ENCODE measurements at regions not wholly inside any gene's neighbourhood (a gene's known extent, or its start where the extent isn't known, plus 50 kb on each side); places are given as distances from the start of the nearest gene placed in this dataset.

DNA sequence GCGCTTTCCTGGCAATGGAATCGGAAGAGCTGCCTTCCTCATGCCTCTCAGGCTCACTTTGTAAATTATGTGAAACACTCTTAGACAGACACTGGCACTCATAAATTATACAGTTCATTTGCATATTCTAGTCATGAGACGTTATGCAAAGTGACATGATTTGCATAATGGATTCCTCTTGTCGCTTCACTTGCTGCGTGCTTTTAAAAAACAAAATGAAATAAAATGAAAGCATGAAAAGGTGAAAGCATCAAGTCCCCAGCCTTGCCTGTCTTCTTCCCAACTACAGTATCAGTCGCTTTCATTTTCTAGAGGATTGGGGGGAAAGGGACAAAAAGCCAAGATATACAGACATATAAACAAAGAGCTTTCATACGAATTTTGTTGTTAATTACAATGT lies 252.8 kb upstream of the PMFBP1 start:
- peak overlapping the region; percentile 21 for H3K4me3 ChIP-seq (ENCODE audit: low read length)

DNA sequence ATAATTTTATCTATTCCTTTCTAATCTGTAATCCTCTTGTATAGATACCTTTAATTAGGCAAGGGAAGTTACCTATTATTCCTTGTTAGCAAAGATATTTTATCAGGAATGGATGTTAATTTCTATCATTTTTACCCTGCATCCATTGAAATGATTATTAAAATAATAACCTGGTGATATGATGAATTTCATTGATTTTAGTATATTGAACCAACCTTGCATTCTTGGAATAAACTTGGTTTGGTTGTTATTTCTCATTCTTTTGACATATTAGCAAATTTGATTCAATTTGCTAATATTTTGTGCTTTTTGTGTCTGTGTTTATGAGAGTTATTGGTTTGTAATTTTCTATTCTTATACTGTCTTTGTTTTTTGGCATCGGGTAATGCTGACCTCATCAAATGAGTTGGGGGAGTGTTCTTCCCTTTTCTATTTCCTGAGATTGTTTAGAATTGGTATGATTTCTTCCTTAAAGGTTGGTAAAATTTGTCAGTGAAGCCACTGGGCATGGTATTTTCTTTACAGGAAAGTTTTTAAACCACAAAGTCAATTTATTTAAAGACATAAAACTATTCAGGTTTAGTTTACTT lies 250.4 kb upstream of the PMFBP1 start:
- Histone ChIP-seq H3K4me3 (ENCODE audit: low read length) (no peak overlapping the region), H3K9ac (ENCODE audit: low read length) (no peak overlapping the region), H3K36me3 (ENCODE audit: insufficient read depth, low read length) (no peaks in the 10 kb centered on the region), H3K27ac (ENCODE audit: low read length) (no peak overlapping the region), H4K20me1 (ENCODE audit: insufficient read depth) (no peaks in the 10 kb centered on the region), H3F3A (ENCODE audit: insufficient read depth, low read length, poor library complexity, severe bottlenecking) (no peaks in the 10 kb centered on the region), H3K79me2 (replicated peaks; ENCODE audit: insufficient read depth, low read length) (no peaks in the 10 kb centered on the region), H2AFZ (ENCODE audit: low read depth, low read length) (no peak overlapping the region), H3K9me2 (ENCODE audit: insufficient read depth, low read length) (no peaks in the 10 kb centered on the region), H3K4me2 (ENCODE audit: low read length) (no peak overlapping the region), H3K27me3 (ENCODE audit: insufficient read depth, low read depth, low read length) (no peaks in the 10 kb centered on the region), H3K9me3 (ENCODE audit: low read length) (no peaks in the 10 kb centered on the region)
- no peak for TF ChIP-seq MXI1 (conservative IDR thresholded peaks at IDR 0.05; ENCODE audit: poor library complexity, severe bottlenecking)
- TF ChIP-seq POLR2AphosphoS5 (IDR thresholded peaks at IDR 0.05), result no peak
- TF ChIP-seq EP300 (conservative IDR thresholded peaks at IDR 0.05; ENCODE audit: poor library complexity, severe bottlenecking), result no peak
- TF ChIP-seq RAD21 (conservative IDR thresholded peaks at IDR 0.05), result no peak
- no peak for TF ChIP-seq EZH2 (IDR thresholded peaks at IDR 0.05; ENCODE audit: borderline replicate concordance, insufficient read depth, low read length, poor library complexity, severe bottlenecking)
- TF ChIP-seq, protein P1, sequence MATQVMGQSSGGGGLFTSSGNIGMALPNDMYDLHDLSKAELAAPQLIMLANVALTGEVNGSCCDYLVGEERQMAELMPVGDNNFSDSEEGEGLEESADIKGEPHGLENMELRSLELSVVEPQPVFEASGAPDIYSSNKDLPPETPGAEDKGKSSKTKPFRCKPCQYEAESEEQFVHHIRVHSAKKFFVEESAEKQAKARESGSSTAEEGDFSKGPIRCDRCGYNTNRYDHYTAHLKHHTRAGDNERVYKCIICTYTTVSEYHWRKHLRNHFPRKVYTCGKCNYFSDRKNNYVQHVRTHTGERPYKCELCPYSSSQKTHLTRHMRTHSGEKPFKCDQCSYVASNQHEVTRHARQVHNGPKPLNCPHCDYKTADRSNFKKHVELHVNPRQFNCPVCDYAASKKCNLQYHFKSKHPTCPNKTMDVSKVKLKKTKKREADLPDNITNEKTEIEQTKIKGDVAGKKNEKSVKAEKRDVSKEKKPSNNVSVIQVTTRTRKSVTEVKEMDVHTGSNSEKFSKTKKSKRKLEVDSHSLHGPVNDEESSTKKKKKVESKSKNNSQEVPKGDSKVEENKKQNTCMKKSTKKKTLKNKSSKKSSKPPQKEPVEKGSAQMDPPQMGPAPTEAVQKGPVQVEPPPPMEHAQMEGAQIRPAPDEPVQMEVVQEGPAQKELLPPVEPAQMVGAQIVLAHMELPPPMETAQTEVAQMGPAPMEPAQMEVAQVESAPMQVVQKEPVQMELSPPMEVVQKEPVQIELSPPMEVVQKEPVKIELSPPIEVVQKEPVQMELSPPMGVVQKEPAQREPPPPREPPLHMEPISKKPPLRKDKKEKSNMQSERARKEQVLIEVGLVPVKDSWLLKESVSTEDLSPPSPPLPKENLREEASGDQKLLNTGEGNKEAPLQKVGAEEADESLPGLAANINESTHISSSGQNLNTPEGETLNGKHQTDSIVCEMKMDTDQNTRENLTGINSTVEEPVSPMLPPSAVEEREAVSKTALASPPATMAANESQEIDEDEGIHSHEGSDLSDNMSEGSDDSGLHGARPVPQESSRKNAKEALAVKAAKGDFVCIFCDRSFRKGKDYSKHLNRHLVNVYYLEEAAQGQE (IDR thresholded peaks at IDR 0.05; ENCODE audit: borderline replicate concordance), result no peak
- TF ChIP-seq, protein P2, sequence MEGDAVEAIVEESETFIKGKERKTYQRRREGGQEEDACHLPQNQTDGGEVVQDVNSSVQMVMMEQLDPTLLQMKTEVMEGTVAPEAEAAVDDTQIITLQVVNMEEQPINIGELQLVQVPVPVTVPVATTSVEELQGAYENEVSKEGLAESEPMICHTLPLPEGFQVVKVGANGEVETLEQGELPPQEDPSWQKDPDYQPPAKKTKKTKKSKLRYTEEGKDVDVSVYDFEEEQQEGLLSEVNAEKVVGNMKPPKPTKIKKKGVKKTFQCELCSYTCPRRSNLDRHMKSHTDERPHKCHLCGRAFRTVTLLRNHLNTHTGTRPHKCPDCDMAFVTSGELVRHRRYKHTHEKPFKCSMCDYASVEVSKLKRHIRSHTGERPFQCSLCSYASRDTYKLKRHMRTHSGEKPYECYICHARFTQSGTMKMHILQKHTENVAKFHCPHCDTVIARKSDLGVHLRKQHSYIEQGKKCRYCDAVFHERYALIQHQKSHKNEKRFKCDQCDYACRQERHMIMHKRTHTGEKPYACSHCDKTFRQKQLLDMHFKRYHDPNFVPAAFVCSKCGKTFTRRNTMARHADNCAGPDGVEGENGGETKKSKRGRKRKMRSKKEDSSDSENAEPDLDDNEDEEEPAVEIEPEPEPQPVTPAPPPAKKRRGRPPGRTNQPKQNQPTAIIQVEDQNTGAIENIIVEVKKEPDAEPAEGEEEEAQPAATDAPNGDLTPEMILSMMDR (IDR thresholded peaks at IDR 0.05; ENCODE audit: poor library complexity, severe bottlenecking), result no peak
- TF ChIP-seq SMC3 (conservative IDR thresholded peaks at IDR 0.05; ENCODE audit: poor library complexity), result no peak
- no peak for TF ChIP-seq TAF1 (IDR thresholded peaks at IDR 0.05; ENCODE audit: low read depth)

More for the DNA sequence above, 252.8 kb upstream of the PMFBP1 start:
- Histone ChIP-seq H2AFZ (ENCODE audit: low read depth, low read length) (no peak overlapping the region), H3K4me2 (ENCODE audit: low read length) (peak overlapping the region; percentile 17), H3K36me3 (ENCODE audit: insufficient read depth, low read length) (no peaks in the 10 kb centered on the region), H3K9me3 (ENCODE audit: low read length) (no peaks in the 10 kb centered on the region), H3K9me2 (ENCODE audit: insufficient read depth, low read length) (no peaks in the 10 kb centered on the region), H3K27me3 (ENCODE audit: insufficient read depth, low read depth, low read length) (no peaks in the 10 kb centered on the region), H3K9ac (ENCODE audit: low read length) (no peak overlapping the region), H3K79me2 (replicated peaks; ENCODE audit: insufficient read depth, low read length) (no peaks in the 10 kb centered on the region), H3K27ac (ENCODE audit: low read length) (peak overlapping the region; percentile 70), H3F3A (ENCODE audit: insufficient read depth, low read length, poor library complexity, severe bottlenecking) (no peaks in the 10 kb centered on the region), H4K20me1 (ENCODE audit: insufficient read depth) (no peaks in the 10 kb centered on the region)
- TF ChIP-seq, protein P1 (IDR thresholded peaks at IDR 0.05; ENCODE audit: borderline replicate concordance), result no peak
- TF ChIP-seq RAD21 (conservative IDR thresholded peaks at IDR 0.05) (no peak), TAF1 (IDR thresholded peaks at IDR 0.05; ENCODE audit: low read depth) (no peak), EZH2 (IDR thresholded peaks at IDR 0.05; ENCODE audit: borderline replicate concordance, insufficient read depth, low read length, poor library complexity, severe bottlenecking) (no peak), SMC3 (conservative IDR thresholded peaks at IDR 0.05; ENCODE audit: poor library complexity) (no peak), EP300 (conservative IDR thresholded peaks at IDR 0.05; ENCODE audit: poor library complexity, severe bottlenecking) (no peak), MXI1 (conservative IDR thresholded peaks at IDR 0.05; ENCODE audit: poor library complexity, severe bottlenecking) (no peak), POLR2AphosphoS5 (IDR thresholded peaks at IDR 0.05) (no peak)
- TF ChIP-seq, protein P2 (IDR thresholded peaks at IDR 0.05; ENCODE audit: poor library complexity, severe bottlenecking), result no peak
